Type B pancreatic cell (in vitro differentiated cells): ENCODE measurements at regions not wholly inside any gene's neighbourhood (a gene's known extent, or its start where the extent isn't known, plus 50 kb on each side); places are given as distances from the start of the nearest gene placed in this dataset.

ENCODE experiments used
- DNase-seq: peaks from one replicate; pipeline ENCODE4 v3.0.0; 2021; ENCODE audit warnings: mixed read lengths; ENCODE audit not compliant: unreplicated experiment; ENCODE audit errors: extremely low spot score
- H3K27ac Mint-ChIP-seq: 2 replicates; pipeline ENCODE4 v1.8.0; 2021; ENCODE audit warnings: mild to moderate bottlenecking, mixed read lengths
- H3K27me3 Mint-ChIP-seq: 2 replicates; pipeline ENCODE4 v1.8.0; 2021; ENCODE audit warnings: mixed read lengths
- H3K36me3 Mint-ChIP-seq: 2 replicates; pipeline ENCODE4 v1.8.0; 2021; ENCODE audit warnings: mixed read lengths
- H3K4me1 Mint-ChIP-seq: one replicate; pipeline ENCODE4 v1.8.0; 2021; ENCODE audit warnings: mixed read lengths; ENCODE audit not compliant: unreplicated experiment
- H3K4me3 Mint-ChIP-seq: 2 replicates; pipeline ENCODE4 v1.8.0; 2021; ENCODE audit warnings: mild to moderate bottlenecking, mixed read lengths
- H3K9me3 Mint-ChIP-seq: 2 replicates; pipeline ENCODE4 v1.8.0; 2021; ENCODE audit warnings: mixed read lengths
- CTCF ChIP-seq: fragments of 200-600 bp; sonication (generic); conservative IDR thresholded peaks from 2 replicates; pipeline ENCODE4 v1.5.0; 2021; ENCODE audit warnings: antibody characterized with exemption, mild to moderate bottlenecking

GRCh38 chr22:48322907-48323306 lies 1504.8 kb downstream of the BRD1 start:
- H3K27me3 Mint-ChIP-seq = peaks cover 15% of the 10 kb centered on the region
- no peak overlapping the region for H3K4me3 Mint-ChIP-seq
- no peak for DNase-seq
- H3K4me1 Mint-ChIP-seq = peaks cover 14% of the 10 kb centered on the region
- no peaks in the 10 kb centered on the region for H3K36me3 Mint-ChIP-seq
- H3K9me3 Mint-ChIP-seq = peaks cover 5% of the 10 kb centered on the region
- TF ChIP-seq CTCF = no peak
- no peak overlapping the region for H3K27ac Mint-ChIP-seq

GRCh38 chr22:48321986-48322545 lies 1505.6 kb downstream of the BRD1 start:
- no peak overlapping the region for H3K27ac Mint-ChIP-seq
- no peak overlapping the region for H3K4me3 Mint-ChIP-seq
- H3K36me3 Mint-ChIP-seq = no peaks in the 10 kb centered on the region
- no peak for TF ChIP-seq CTCF
- no peak for DNase-seq
- H3K27me3 Mint-ChIP-seq = peaks cover 16% of the 10 kb centered on the region
- H3K9me3 Mint-ChIP-seq = peaks cover 5% of the 10 kb centered on the region
- peaks cover 14% of the 10 kb centered on the region for H3K4me1 Mint-ChIP-seq

GRCh38 chr22:48320683-48321451 lies 1506.8 kb downstream of the BRD1 start:
- Mint-ChIP-seq H3K9me3 (peaks cover 5% of the 10 kb centered on the region), H3K4me1 (peaks cover 14% of the 10 kb centered on the region), H3K36me3 (no peaks in the 10 kb centered on the region), H3K27ac (no peak overlapping the region), H3K4me3 (no peak overlapping the region), H3K27me3 (peaks cover 16% of the 10 kb centered on the region)
- no peak for TF ChIP-seq CTCF
- no peak for DNase-seq

GRCh38 chr22:48320048-48320682 lies 1507.5 kb downstream of the BRD1 start:
- Mint-ChIP-seq H3K4me1 (peaks cover 14% of the 10 kb centered on the region), H3K36me3 (no peaks in the 10 kb centered on the region), H3K9me3 (peaks cover 5% of the 10 kb centered on the region), H3K4me3 (no peak overlapping the region), H3K27ac (no peak overlapping the region), H3K27me3 (peaks cover 19% of the 10 kb centered on the region)
- DNase-seq = no peak
- no peak for TF ChIP-seq CTCF

GRCh38 chr22:48319321-48320047 lies 1508.2 kb downstream of the BRD1 start:
- H3K27me3 Mint-ChIP-seq = peaks cover 20% of the 10 kb centered on the region
- H3K27ac Mint-ChIP-seq = no peak overlapping the region
- TF ChIP-seq CTCF = no peak
- H3K4me3 Mint-ChIP-seq = no peak overlapping the region
- no peaks in the 10 kb centered on the region for H3K36me3 Mint-ChIP-seq
- peaks cover 2% of the 10 kb centered on the region for H3K9me3 Mint-ChIP-seq
- no peak for DNase-seq
- H3K4me1 Mint-ChIP-seq = peaks cover 14% of the 10 kb centered on the region
